ENCODE measurements at regions not wholly inside any gene's neighbourhood (a gene's known extent, or its start where the extent isn't known, plus 50 kb on each side); places are given as distances from the start of the nearest gene placed in this dataset.
"Not testable (repeated sequence)": the region's sequence is repeated elsewhere in the genome, so short reads cannot be mapped to it uniquely, and the experiment has no call there.

DNA sequence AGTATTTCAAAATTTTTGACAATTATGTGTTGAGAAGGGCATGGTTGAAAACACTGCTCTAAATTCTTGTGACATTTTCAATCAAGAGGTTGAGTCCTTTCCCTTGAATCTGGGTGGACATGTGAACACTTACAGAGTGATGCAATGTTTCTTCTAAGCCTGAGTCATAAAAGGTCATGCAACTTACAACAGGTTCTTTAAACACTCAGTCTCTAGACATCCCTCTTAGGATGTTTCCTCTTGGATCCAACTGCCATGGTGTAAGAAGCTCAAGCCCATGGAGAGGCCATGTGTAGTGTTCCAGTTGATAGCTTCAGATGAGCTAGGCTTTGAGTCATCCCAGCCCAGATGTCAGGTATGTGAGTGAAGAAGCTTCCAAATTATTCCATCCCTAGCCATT, 232.2 kb upstream of the MAOA start:
- H3K27ac ChIP-seq: no peak overlapping the region
- TF ChIP-seq, protein P1, sequence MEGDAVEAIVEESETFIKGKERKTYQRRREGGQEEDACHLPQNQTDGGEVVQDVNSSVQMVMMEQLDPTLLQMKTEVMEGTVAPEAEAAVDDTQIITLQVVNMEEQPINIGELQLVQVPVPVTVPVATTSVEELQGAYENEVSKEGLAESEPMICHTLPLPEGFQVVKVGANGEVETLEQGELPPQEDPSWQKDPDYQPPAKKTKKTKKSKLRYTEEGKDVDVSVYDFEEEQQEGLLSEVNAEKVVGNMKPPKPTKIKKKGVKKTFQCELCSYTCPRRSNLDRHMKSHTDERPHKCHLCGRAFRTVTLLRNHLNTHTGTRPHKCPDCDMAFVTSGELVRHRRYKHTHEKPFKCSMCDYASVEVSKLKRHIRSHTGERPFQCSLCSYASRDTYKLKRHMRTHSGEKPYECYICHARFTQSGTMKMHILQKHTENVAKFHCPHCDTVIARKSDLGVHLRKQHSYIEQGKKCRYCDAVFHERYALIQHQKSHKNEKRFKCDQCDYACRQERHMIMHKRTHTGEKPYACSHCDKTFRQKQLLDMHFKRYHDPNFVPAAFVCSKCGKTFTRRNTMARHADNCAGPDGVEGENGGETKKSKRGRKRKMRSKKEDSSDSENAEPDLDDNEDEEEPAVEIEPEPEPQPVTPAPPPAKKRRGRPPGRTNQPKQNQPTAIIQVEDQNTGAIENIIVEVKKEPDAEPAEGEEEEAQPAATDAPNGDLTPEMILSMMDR (conservative IDR thresholded peaks at IDR 0.05): no peak

DNA sequence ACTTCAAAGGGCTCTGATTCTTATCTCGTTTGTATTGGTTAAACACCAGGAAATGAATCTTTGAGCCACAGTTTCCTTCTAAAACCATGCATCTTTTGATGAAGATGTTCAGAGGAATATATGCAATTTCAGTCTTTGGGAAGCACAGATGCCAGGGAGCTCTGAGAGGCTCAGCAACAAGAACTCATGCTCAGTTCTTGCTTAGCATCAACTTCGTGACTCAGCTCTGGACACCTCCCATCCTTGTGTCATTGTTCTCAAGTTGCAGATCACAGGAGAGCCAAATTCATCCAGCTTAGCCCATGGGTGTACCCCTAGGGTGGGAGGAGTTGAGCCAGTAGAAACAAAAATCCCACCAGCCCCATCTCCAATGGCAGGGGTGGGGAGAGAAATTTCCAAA, 219.6 kb upstream of the MAOA start:
- H3K27ac ChIP-seq: no peak overlapping the region
- TF ChIP-seq, protein P1 (conservative IDR thresholded peaks at IDR 0.05): no peak

GRCh38 chrX:43446752-43447151, 209.3 kb upstream of the MAOA start:
- no peak overlapping the region for H3K27ac ChIP-seq
- TF ChIP-seq, protein P1 (conservative IDR thresholded peaks at IDR 0.05): no peak

- no peak overlapping the region for H3K27ac ChIP-seq
Measured at GRCh38 chrX:43448688-43449087, 207.4 kb upstream of the MAOA start.

DNA sequence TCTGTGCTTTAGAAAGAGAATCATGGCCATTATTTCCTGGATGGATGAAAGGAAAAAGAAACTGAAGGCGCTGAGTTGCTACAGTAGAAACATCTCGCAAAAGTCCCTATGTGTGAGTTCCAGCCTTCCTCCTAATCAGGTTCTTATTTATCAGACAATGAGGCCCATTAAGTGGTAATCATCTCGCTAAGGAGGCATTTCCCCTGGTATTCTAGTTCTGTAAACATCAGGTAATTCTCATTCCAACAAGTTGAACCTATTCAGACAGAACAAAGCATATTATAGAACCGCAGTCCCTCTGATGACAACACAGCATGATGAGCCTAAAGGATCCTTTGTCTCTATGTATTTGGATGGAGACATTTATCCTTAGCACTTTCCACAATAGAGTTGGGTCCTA, 205.7 kb upstream of the MAOA start:
- H3K27ac ChIP-seq: no peak overlapping the region
- TF ChIP-seq, protein P1 (conservative IDR thresholded peaks at IDR 0.05): no peak

More at GRCh38 chrX:43448688-43449087, 207.4 kb upstream of the MAOA start:
- TF ChIP-seq, protein P1 (conservative IDR thresholded peaks at IDR 0.05): no peak

DNA sequence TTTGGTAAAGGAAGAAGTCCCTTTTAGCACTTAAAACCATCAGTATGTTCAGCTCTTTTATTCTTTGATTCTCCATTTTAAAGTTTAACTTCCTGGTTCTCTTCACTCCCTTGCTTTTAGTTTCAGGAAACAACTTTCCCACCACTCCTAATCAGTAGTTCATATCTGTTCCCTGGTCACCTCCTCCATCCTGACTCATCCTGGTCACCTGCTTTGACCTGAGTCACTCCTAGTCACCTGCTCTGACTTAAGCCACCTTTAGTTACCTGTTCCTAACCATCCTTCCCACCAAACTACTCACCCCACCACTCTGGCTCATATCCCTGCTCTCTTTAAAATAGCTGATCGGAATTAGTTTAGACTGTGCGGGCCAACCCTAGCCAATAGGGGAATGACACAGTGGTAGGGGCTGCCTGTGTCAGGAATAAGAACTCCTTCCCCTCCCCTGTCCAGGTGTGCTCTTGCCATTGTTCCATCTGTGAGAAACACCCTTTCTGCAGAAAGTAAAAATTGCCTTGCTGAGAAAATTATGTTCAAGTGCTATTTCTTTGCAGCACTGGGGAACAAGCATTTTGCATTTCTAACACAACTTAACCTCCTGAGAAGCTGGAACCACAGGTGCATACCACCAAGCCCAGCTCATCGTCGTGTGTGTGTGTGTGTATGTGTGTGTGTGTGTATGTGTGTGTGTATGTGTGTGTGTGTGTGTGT, 204.0 kb upstream of the MAOA start:
- H3K27ac ChIP-seq: not testable (repeated sequence)

DNA sequence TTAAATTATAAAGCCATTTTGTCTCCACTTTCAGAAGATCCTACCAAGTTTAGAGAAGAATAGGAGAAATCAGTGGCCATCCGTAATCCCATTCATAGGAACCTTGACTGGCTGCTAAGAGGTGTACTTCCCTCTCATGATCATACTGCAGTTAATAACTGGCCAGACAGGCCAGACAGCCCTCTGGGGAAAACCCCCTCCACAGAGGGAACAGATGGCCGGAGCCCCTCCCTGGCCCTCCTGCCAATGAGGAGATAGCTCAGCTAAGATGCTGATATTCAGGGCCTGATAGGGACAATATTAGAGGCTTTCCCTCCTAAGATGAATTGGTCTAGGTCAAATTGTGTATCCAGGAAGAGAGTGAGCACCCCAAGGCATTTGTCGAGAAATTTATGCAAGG, 200.0 kb upstream of the MAOA start:
- H3K27ac ChIP-seq: no peak overlapping the region
- TF ChIP-seq, protein P1 (conservative IDR thresholded peaks at IDR 0.05): no peak

DNA sequence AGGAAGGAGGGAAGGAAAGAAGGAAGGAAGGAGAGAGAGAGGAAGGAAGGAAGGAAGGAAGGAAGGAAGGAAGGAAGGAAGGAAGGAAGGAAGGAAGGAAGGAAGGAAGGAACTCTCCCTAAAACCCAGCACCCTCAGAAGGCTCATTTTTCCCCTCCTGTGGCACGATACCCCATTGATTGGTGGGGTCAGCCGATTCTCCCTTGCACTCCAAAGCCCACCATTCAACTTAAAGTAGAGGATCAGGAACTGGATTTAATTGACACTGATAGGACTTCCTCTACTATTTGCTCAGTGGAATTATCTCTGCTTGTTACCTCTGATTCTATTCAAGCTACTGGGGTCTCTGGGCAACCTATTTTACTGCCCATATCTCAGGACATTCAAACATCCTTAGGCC, 199.2 kb upstream of the MAOA start:
- TF ChIP-seq, protein P1 (conservative IDR thresholded peaks at IDR 0.05): no peak
- no peak overlapping the region for H3K27ac ChIP-seq
